Effector CD8-positive, alpha-beta T cell (primary cell): ENCODE measurements at regions not wholly inside any gene's neighbourhood (a gene's known extent, or its start where the extent isn't known, plus 50 kb on each side); places are given as distances from the start of the nearest gene placed in this dataset.

ENCODE experiments used
- DNase-seq: peaks from one replicate; lab custom pipeline; 2025; lab: John Stamatoyannopoulos, UW

GRCh38 chr7:155138204-155138603 is 68.1 kb downstream of the HTR5A start:
- DNase-seq, result no peak

- DNase-seq, result no peak
Measured at GRCh38 chr7:155141562-155141961, 71.4 kb downstream of the HTR5A start.

GRCh38 chr7:155143381-155143780 is 73.3 kb downstream of the HTR5A start:
- no peak for DNase-seq

- DNase-seq, result no peak
Measured at GRCh38 chr7:155144371-155144770, 74.2 kb downstream of the HTR5A start.

- no peak for DNase-seq
Measured at GRCh38 chr7:155145477-155146255, 75.5 kb downstream of the HTR5A start.

GRCh38 chr7:155147172-155147571 is 77.0 kb downstream of the HTR5A start:
- no peak for DNase-seq

GRCh38 chr7:155147624-155148023 is 77.5 kb downstream of the HTR5A start:
- no peak for DNase-seq

- no peak for DNase-seq
Measured at GRCh38 chr7:155153676-155154075, 83.6 kb downstream of the HTR5A start.

GRCh38 chr7:155154586-155154985 is 84.5 kb downstream of the HTR5A start:
- DNase-seq, result no peak

GRCh38 chr7:155161690-155162089 is 91.6 kb downstream of the HTR5A start:
- no peak for DNase-seq

GRCh38 chr7:155162422-155162821 is 92.3 kb downstream of the HTR5A start:
- no peak for DNase-seq

GRCh38 chr7:155163696-155164095 is 93.6 kb downstream of the HTR5A start:
- no peak for DNase-seq

GRCh38 chr7:155164316-155164715 is 94.2 kb downstream of the HTR5A start:
- no peak for DNase-seq

- DNase-seq, result no peak
Measured at GRCh38 chr7:155166108-155166507, 96.0 kb downstream of the HTR5A start.

- no peak for DNase-seq
Measured at GRCh38 chr7:155166673-155167370, 96.7 kb downstream of the HTR5A start.

- no peak for DNase-seq
Measured at GRCh38 chr7:155167706-155168365, 97.7 kb downstream of the HTR5A start.

GRCh38 chr7:155168597-155169480 is 98.7 kb downstream of the HTR5A start:
- DNase-seq, result no peak

- DNase-seq, result no peak
Measured at GRCh38 chr7:155169498-155170065, 99.5 kb downstream of the HTR5A start.

- DNase-seq, result no peak
Measured at GRCh38 chr7:155170331-155170730, 100.2 kb downstream of the HTR5A start.

GRCh38 chr7:155172141-155172540 is 102.0 kb downstream of the HTR5A start:
- no peak for DNase-seq

GRCh38 chr7:155173905-155174304 is 103.8 kb downstream of the HTR5A start:
- no peak for DNase-seq

GRCh38 chr7:155178096-155178495 is 108.0 kb downstream of the HTR5A start:
- no peak for DNase-seq
